ENCODE measurements at regions not wholly inside any gene's neighbourhood (a gene's known extent, or its start where the extent isn't known, plus 50 kb on each side); places are given as distances from the start of the nearest gene placed in this dataset.
A peak's percentile ranks its signal among the peaks of the same experiment; 100 is the strongest.
"Not testable (repeated sequence)": the region's sequence is repeated elsewhere in the genome, so short reads cannot be mapped to it uniquely, and the experiment has no call there.

DNA sequence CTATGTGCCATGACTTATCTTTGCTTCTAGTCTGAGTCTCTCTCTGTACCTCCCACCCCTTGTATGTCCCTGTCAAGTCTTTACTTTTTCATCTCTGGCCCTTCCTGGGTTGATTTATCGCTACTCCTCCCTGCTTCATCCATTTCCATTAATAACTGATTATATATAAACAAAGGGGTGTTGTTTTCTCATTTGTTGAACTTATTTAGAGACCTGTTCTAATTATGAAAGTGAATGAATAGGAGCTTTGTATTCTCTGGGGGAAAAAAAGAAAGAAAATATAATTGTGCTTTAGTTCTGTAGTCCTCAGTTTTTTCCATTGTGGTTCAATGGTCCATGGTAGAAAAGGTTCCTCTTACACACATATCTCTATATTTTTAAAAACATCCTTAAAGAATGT is 328.9 kb upstream of the PPP2R3A start:
- no peak for DNase-seq (ENCODE audit: low read depth, low spot score)

- no peak for DNase-seq (ENCODE audit: low read depth, low spot score)
Observed at GRCh38 chr3:135637013-135637412, 328.5 kb upstream of the PPP2R3A start.

DNA sequence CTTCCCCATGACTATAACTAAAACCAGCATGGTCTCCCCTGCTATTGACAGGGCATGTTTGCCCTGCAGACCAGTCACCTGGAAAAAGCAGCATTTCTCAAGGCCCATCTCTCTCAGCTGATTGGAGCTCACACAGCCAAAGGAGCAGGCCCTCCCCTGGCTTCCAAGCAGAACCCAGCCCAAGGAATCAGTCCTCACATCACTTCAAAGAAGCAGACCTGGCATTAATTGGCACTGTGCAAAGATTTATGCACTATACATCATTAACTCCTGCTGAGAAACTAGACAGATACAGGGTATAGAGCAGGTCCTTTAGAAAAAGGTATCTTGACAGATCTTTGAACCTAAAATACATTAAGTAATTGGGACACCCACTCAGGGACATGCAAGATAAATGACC is 323.8 kb upstream of the PPP2R3A start:
- DNase-seq (ENCODE audit: low read depth, low spot score) = no peak

DNA sequence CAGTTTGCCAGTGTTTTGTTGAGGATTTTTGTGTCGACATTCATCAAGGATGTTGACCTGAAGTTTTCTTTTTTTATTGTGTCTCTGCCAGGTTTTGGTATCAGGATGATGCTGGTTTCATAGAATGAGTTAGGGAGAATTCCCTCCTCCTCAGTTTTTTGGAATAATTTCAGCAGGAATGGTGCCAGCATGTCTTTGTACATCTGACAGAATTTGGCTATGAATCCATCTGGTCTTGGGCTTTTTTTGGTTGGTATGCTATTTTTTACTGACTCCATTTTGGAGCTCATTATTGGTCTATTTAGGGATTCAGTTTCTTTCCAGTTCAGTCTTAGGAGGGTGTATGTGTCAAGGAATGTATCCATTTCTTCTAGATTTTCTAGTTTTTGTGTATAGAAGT is 320.0 kb upstream of the PPP2R3A start:
- no peak for DNase-seq (ENCODE audit: low read depth, low spot score)

DNA sequence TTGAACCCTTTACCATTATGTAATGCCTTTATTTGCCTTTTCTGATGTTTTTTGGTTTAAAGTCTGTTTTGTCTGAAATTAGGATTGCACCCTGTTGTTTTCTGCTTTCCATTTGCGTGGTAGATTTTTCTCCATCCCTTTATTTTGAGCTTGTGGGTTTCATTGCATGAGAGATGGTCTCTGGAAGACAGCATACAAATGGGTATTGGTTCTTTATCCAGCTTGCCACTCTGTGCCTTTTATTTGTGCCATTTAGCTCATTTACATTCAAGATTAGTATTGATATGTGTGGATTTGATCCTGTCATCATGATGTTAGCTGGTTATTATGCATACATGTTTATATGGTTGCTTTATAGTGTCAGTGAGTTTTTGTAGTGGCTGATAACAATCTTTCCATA is 318.7 kb upstream of the PPP2R3A start:
- DNase-seq (ENCODE audit: low read depth, low spot score) = no peak

DNA sequence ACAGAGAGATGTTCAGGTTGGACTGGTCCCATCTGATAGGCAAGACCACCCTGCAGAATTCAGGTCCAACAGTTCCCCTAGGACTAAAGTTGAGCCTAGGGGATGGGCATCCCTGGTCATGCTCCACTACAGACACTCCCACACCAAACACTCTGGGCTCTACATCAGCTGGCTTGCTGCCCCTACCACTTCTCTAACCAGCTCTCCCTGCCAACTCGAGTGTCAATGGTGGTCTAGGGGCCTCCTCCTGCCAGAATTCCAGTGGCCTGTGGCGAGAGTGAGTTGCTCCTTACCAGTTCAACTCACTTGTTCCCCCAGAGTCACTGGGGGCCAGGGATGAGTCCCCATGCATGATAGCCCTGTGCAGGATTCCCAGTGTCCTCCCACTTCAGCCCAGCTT is 316.2 kb upstream of the PPP2R3A start:
- DNase-seq (ENCODE audit: low read depth, low spot score) = no peak

GRCh38 chr3:135650309-135650708 is 315.2 kb upstream of the PPP2R3A start:
- peak; percentile 4 for DNase-seq (ENCODE audit: low read depth, low spot score)

DNA sequence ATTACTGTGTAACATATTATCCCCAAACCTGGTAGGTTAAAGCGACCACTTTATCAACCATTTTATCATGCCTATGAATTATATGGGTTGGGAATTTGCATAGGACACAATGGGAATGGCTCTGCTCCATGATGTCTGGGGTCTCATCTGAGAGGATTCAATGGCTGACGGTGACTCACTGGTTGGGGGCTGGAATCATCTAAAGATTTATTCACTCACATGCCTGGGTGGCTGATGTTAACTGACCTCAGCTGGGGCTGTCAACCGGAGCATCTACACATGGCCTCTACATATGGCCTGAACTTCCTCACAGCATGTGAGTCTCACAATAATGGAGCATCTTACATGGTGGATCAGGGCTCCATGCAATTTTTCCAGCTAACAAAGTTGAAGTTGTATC is 313.1 kb upstream of the PPP2R3A start:
- no peak for DNase-seq (ENCODE audit: low read depth, low spot score)

GRCh38 chr3:135655328-135655727 is 310.2 kb upstream of the PPP2R3A start:
- DNase-seq (ENCODE audit: low read depth, low spot score) = no peak

DNA sequence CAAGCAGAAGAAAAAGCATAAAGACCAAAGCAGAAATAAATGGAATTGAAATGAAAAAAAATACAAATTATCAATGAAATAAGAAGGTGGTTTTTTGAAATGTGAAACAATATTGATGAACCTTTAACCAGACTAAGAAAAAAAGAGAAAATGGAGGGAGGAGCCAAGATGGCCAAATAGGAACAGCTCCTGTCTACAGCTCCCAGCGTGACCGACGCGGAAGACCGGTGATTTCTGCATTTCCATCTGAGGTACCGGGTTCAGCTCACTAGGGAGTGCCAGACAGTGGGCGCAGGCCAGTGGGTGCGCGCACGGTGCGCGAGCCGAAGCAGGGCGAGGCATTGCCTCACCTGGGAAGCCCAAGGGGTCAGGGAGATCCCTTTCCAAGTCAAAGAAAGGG is 307.1 kb upstream of the PPP2R3A start:
- not testable (repeated sequence) for DNase-seq (ENCODE audit: low read depth, low spot score)

DNA sequence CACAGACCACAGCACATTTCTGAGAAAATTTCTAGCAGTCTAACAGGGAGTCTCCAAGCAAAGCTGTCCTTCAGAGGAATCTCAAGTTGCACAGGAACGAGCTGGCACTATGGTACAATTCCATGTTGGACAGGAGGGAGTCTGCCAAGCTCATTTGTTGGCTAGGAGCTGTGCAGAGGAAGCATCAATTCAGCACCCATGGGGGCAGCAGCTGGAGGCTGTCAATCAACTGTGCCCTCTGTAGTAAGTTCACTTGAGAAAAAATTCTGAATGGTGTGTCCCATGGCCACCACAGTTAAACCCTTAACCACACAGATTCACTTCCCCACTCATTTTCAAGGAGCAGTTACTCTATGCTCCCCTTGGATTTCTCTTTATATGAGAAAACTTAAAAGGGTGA is 298.5 kb upstream of the PPP2R3A start:
- no peak for DNase-seq (ENCODE audit: low read depth, low spot score)

GRCh38 chr3:135674508-135674907 is 291.0 kb upstream of the PPP2R3A start:
- no peak for DNase-seq (ENCODE audit: low read depth, low spot score)

- DNase-seq (ENCODE audit: low read depth, low spot score) = no peak
Observed at GRCh38 chr3:135678386-135678785, 287.1 kb upstream of the PPP2R3A start.

DNA sequence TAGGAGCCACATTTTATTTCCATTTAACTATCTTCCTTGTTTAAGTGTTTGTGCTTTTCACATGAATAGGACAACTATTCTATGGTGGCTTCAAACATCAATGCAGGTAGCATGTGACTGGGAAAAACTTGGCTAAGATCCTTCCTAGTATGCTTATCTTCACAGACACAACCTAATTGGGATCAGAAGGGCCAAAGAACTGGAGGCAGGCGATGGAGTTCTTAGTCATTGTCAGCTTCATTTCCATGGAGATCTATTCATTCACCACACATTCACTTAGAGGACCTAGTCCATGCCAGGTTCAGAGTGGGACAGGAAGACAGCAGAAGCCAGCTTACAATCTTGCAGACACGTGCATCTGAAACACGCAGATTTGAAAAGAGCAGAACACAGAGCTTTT is 277.5 kb upstream of the PPP2R3A start:
- DNase-seq (ENCODE audit: low read depth, low spot score) = no peak

GRCh38 chr3:135690664-135691063 is 274.9 kb upstream of the PPP2R3A start:
- DNase-seq (ENCODE audit: low read depth, low spot score) = no peak

DNA sequence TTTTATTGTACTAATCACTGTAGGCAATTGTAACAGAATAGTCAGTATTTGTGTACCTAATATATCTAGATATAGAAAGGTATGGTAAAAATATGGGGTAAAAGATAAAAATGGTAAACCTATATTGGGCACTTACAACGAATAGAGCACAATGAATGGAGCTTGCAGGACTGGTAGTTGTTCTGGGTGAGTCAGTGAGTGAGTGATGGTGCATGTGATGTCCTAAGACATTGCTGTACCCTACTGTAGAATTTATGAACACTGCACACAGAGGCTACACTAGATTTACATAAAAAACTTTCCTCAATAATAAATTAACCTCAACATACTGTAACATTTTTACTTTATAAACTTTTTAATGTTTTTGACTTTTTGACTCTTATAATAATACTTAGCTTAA is 274.3 kb upstream of the PPP2R3A start:
- DNase-seq (ENCODE audit: low read depth, low spot score) = no peak

DNA sequence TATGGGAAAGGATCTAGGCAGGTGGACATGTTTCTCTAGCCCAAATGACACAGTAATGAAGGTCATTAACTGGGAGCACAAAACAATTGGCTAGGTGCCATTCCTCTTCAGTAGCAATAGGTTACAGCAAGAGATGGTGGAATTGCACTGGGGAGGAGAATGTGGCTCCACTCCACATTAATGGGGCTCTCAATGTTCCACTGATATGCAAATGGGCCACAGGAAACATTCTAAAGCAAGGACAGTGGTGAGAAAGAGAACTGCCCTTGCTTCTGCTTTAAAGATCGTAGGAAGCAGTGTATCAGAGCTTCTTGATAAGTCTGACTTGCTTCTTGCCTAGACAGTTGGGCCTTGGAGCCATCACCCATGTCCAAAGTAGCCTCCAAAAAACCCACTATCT is 271.4 kb upstream of the PPP2R3A start:
- DNase-seq (ENCODE audit: low read depth, low spot score) = peak; percentile 2

DNA sequence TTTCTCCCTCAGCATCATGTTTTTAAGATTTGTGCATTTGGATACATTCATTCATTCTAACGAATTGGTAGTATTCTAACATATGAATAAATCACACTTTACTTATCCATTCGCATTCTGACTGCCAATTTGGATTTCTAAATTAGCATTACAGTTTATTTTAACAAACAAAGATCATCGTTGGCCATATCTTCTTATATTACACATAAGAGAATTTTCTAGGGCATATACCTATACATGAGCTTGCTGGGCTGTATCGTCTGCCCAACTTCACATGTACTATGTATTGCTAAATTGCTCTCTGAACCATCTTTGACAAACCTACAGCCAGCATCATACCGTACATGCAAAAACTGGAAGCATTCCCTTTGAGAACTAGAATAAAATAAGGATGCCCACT is 265.8 kb upstream of the PPP2R3A start:
- no peak for DNase-seq (ENCODE audit: low read depth, low spot score)

- peak; percentile 8 for DNase-seq (ENCODE audit: low read depth, low spot score)
Observed at GRCh38 chr3:135706758-135707375, 258.7 kb upstream of the PPP2R3A start.

- no peak for DNase-seq (ENCODE audit: low read depth, low spot score)
Observed at GRCh38 chr3:135719449-135719848, 246.1 kb upstream of the PPP2R3A start.

GRCh38 chr3:135728007-135728721 is 237.4 kb upstream of the PPP2R3A start:
- DNase-seq (ENCODE audit: low read depth, low spot score) = no peak

- DNase-seq (ENCODE audit: low read depth, low spot score) = no peak
Observed at GRCh38 chr3:135731546-135731945, 234.0 kb upstream of the PPP2R3A start.

- DNase-seq (ENCODE audit: low read depth, low spot score) = peak; percentile 4
Observed at GRCh38 chr3:135736740-135737139, 228.8 kb upstream of the PPP2R3A start.

DNA sequence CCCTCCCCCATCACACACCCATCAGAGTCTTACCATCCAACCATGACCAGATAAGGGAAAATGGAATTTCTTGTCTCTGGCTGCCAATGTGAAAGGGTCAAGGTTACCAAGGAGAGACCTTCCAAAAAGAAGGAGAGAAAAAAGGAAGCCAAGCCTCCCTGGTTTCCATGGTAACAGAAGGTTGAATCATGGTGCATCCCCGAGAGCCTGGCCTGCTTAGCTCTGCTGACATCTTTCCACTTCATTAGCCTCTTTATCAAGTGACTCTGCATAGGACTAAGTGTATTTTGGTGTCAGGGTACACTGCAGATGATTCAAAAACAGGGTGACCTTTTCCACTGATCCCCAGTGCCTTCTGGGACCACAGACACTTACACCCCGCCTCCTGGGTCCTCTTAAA is 225.7 kb upstream of the PPP2R3A start:
- no peak for DNase-seq (ENCODE audit: low read depth, low spot score)

Measured in astrocyte of the hippocampus (primary cell).